Glomerular visceral epithelial cell (primary cell): ENCODE measurements at regions not wholly inside any gene's neighbourhood (a gene's known extent, or its start where the extent isn't known, plus 50 kb on each side); places are given as distances from the start of the nearest gene placed in this dataset.
A peak's percentile ranks its signal among the peaks of the same experiment; 100 is the strongest.
"Not testable (repeated sequence)": the region's sequence is repeated elsewhere in the genome, so short reads cannot be mapped to it uniquely, and the experiment has no call there.

Source experiments
- DNase-seq: peaks from one replicate; pipeline ENCODE4 v3.0.0-alpha.2; 2016; ENCODE audit errors: extremely low spot score

GRCh38 chr12:83575326-83575725 lies 888.6 kb downstream of the TMTC2 start:
- DNase-seq, result no peak

GRCh38 chr12:83574142-83574541 lies 887.4 kb downstream of the TMTC2 start:
- no peak for DNase-seq

- peak; percentile 57 for DNase-seq
These were observed 887.0 kb downstream of the TMTC2 start for GRCh38 chr12:83573671-83574070.

GRCh38 chr12:83559650-83560049 lies 872.9 kb downstream of the TMTC2 start:
- DNase-seq, result no peak

GRCh38 chr12:83556040-83556439 lies 869.3 kb downstream of the TMTC2 start:
- not testable (repeated sequence) for DNase-seq

- DNase-seq, result no peak
These were observed 854.7 kb downstream of the TMTC2 start for GRCh38 chr12:83541446-83541845.

GRCh38 chr12:83538361-83538965 lies 851.8 kb downstream of the TMTC2 start:
- DNase-seq, result no peak

- DNase-seq, result no peak
These were observed 850.8 kb downstream of the TMTC2 start for GRCh38 chr12:83537428-83538053.

- no peak for DNase-seq
These were observed 849.8 kb downstream of the TMTC2 start for GRCh38 chr12:83536496-83536895.

- DNase-seq, result no peak
These were observed 841.9 kb downstream of the TMTC2 start for GRCh38 chr12:83528571-83528970.

GRCh38 chr12:83527810-83528209 lies 841.1 kb downstream of the TMTC2 start:
- no peak for DNase-seq

GRCh38 chr12:83515306-83516026 lies 828.8 kb downstream of the TMTC2 start:
- DNase-seq, result no peak

- DNase-seq, result no peak
These were observed 827.7 kb downstream of the TMTC2 start for GRCh38 chr12:83514372-83514771.

- no peak for DNase-seq
These were observed 820.1 kb downstream of the TMTC2 start for GRCh38 chr12:83506841-83507240.

GRCh38 chr12:83505586-83505985 lies 818.9 kb downstream of the TMTC2 start:
- DNase-seq, result no peak

GRCh38 chr12:83499894-83500293 lies 813.2 kb downstream of the TMTC2 start:
- DNase-seq, result not testable (repeated sequence)

- no peak for DNase-seq
These were observed 791.0 kb downstream of the TMTC2 start for GRCh38 chr12:83477696-83478095.

- no peak for DNase-seq
These were observed 790.3 kb downstream of the TMTC2 start for GRCh38 chr12:83476695-83477690.

- no peak for DNase-seq
These were observed 789.3 kb downstream of the TMTC2 start for GRCh38 chr12:83476006-83476405.

- DNase-seq, result no peak
These were observed 787.7 kb downstream of the TMTC2 start for GRCh38 chr12:83474369-83474768.

- peak; percentile 42 for DNase-seq
These were observed 786.8 kb downstream of the TMTC2 start for GRCh38 chr12:83473408-83474095.
